ENCODE measurements at regions not wholly inside any gene's neighbourhood (a gene's known extent, or its start where the extent isn't known, plus 50 kb on each side); places are given as distances from the start of the nearest gene placed in this dataset.

DNA sequence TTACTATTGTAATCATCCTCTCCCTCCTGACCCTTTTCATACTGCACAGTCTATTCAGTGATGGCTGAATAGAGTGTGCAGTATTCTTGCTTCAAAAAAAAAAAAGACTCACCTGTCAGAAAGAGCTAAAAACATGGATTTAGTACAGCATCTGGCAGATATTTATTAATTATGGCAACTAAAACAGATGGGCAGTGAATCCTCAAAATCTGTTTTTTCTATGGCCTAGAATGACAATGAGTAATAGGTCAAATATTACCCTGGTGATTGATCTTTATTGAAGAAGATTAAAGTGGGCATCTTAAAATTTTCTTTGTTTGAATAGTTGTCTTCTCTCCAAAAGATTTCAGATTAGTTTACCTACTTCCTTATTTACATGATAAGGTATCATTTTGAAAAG lies 543.6 kb downstream of the FOXG1 start:
- DNase-seq: no peak

DNA sequence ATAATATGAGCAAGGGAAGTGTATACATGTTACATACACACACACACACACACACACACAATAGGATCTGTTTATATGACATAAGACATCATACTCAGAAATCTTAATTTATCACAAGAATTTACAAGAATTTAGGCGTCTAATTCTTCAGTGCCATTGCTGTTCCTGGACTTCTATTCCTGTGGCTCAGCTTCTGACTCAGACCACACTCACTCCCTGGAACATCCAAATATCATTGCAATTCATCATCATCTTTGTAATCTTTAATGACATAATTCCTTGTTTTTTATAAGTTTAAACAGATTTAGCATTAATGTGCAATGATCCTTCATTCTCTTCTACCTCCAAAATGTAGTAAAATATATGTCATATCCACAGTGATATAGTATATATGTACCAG lies 544.2 kb downstream of the FOXG1 start:
- DNase-seq: no peak

DNA sequence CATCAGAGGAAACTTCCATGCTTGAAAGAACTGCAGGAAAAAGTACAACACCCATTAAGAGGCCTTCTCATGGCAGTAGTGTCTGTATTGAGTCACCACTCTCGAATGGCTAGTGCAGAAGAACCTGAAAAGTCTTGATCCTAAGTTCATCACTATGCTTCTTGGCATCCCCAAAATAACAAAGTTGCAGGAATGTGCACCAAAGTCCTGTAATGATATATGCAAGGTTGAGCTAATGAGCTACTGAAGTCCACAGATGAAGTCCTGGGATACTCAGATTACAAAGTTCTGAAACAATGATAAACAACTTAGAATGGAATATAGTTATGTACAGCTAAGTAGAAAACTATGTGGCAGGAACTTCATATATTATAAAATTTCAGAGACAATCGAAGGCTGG lies 545.4 kb downstream of the FOXG1 start:
- no peak for DNase-seq

DNA sequence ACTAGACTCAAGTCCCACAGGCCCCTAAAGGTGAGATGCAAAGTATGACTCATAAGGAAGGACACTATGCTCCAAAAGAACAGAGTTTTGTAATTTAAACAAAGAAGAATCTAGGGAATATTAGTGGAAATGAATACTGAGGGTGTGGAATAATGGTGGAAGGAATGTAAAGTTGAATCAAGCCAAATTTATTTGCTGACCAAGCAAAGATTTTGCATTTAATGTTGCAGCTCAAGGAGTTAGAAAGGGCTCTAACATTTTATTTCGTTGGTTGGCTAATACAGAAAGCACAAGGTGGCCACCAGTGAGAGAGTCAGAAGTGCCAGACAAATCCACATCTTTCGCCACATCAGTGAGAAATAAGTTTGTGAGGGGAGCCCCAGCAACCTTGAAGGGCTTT lies 550.3 kb downstream of the FOXG1 start:
- DNase-seq: no peak

DNA sequence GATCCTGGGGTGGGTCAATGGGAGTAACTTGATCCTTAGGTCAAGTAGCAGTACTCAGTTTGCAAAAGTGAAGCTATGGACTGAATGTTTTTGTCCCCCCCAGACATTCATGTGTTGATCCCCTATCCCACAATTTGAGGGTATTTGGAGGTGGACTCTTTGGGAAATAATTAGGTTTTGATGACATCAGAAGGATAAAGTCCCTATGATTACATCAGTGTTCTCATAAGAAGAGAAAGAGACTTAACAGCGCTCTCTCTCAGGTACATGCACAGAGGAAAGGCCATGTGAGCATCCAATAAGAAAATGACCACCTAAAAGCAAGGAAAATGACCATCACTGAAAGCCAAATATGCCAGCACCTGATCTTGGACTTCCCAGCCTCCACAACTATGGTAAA lies 550.8 kb downstream of the FOXG1 start:
- no peak for DNase-seq

DNA sequence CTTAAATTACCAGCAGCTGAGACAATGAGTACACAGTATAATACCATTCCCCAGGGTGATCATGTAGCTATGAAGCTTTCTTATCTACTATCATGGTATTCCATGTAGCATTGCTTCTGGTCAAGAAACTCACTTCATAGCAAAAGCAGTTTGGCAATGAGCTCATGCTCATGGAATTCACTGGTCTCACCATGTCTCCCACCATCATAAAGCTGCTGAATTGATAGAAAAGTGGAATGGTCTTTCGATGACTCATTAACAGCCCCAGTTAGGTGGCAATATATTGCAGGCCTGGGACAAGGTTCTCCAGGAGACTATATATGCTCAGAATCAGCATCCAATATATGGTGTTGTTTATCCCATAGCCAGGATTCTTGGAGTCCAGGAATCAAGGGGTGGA lies 553.7 kb downstream of the FOXG1 start:
- no peak for DNase-seq

DNA sequence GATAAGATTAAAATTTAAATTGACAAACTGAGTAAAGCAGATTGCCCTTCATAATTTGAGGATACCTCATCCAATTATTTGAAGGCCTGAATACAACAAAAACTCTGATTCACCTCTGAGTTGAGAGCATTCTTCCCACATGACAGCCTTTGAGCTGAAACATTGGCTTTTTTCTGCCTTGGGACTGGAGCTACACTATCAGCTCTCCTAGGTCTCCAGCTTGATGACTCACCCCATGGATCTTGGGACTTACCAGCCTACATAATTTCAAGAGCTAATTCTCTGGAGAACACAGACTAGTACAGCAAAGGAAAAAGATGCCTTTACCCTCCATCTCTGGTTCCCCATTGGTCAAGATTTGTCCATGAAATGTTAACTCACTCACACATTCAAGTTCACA lies 555.1 kb downstream of the FOXG1 start:
- no peak for DNase-seq

DNA sequence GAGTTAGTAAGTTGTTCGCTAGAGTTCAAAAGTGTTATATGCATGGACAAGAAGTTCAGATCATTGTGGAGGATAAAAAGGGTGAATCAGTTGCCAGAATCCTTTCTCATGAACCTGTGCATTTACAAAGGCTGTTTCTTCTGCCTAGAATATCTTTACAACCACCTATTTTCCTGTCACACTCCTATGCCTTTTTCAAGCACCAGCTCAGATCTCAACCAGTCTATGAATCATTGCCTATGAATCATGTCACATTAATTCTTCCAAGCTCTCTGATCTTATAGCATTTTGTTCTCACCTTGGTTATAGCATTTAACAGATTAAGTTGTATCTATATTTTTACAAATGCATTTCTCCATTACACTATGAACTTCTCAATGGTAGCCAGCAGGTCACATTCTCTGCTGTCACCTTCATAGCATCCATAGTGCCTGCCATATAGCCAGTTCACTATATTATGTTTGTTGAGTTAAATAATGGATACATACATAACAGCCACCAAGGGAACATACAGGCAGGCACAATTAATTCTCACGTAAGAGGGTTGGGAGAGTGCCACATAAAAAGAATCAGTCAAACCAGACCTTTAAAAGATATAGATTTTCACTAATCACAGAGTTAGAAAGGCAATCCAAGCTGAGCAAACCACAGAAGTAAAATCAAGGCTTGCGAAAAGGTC lies 573.0 kb downstream of the FOXG1 start:
- no peak for DNase-seq

DNA sequence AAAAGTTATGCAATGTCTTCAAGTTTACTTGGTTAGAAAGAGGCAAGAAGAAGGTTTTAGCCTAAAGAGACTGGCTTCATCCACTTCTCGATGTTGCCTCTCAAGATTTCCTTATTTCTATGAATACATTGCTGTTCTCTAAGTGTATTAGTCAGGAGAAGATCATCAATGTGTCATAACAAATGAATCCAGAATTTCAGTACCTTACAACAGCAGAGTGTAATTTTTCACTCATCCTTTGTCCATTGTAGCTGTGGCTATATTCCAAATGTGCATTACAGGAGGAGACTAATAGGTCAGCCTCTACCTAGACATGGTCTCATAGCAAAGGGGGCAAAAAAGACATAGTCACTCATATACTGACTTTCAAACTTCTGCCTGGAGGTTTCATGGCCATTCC lies 579.1 kb downstream of the PRKD1 start:
- DNase-seq: no peak

DNA sequence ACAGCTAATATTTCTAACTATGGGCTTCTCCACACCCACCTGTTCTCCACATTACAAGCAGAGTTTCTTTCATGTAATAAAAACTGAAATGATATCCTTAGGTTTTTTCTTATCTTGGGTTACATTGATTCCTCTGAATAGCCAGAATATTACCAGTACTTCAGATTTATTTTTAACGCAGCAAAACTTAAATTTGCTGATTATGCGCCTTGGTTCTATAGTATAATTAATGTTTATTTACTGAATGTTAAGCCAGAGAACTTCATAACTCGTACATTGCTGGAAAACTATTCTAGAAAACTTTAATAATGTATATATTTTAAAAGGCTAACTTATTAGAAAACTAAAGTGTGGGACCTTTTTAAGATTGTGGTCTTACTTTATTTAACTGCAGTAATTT lies 577.2 kb downstream of the PRKD1 start:
- no peak for DNase-seq

DNA sequence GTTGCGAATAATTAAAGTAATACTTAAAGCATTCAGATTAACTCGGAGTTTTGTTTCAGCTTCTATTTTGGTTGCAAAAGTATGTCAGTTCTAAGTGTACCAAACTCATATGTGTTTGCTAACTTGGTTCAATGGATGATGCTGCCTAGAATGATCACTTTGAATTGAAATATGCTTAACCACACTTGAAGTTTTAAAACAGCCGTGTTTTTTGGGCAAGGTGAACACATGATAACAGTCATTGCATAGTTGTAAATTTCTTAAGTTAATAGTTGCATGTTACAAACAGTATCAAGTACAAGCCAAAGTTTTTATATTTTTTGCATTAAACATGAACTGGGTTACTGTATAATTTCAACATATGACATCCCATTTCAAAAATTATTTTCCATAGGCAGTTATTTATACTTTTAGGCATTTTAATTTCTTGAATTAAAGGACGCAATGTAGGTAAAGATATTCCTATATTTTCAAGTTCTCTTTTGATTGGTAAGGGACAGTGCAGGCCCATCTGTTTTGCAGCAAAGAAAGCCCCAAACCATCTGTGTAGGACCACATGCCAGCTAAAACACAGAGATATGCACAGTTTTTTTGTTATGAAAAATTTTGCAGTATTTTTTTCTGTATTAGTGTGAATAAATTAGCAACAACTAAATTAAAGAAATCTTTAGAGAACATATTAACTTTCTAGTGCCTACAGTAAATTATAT lies 575.5 kb downstream of the PRKD1 start:
- no peak for DNase-seq

DNA sequence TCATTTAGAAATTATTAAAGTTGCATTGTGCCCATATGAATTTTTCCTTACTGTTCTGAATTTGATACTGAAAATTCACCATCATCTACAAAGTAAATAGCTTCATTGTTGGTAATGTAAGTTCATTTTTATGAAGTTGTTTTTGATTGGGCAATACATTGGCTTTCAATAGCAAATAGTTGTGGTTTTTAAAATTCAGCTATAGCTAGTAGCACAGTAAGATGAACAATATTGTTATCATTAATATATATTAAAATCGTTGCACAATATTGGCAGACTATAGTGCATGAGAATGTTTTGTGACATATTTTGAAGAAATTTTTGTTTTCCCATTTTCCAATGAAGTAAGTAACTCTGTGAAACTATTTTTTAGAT lies 575.0 kb downstream of the PRKD1 start:
- DNase-seq: no peak

DNA sequence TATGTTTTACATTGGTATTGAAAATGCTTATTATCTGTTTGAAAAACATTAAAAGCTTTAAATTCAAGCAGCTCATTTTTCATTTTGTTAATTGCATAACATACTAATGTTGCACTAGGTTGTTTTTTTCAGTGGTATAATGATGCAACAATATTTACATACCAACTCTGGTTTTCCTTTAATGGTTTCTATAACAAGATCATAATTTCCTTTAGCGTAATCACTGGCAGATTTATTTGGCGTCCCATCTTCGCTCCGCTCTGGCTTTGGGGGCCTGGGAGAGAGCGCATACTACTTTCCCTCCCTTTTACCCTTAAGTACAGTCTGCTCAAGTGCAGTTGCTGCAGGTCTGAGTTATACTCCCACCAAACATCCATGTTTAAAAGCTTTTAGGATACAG lies 574.1 kb downstream of the PRKD1 start:
- DNase-seq: no peak

DNA sequence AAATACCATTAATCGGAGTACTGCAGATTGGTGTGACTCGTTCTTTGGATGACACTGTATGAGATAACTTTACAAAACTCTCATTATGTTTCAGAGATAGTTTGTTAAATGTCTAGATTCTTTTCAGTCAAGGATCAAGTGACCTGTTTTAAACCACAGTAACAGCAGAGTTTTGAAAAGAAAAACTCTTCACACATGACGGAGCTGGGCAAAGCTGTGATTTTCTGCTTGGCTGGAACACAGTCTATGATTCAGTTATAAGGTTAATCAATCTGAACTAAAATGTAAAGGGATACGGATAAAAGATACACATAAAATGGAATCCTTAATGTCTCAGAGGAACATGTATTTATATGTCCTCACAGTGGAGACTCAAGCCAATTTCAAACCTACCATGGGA lies 573.2 kb downstream of the PRKD1 start:
- DNase-seq: no peak

DNA sequence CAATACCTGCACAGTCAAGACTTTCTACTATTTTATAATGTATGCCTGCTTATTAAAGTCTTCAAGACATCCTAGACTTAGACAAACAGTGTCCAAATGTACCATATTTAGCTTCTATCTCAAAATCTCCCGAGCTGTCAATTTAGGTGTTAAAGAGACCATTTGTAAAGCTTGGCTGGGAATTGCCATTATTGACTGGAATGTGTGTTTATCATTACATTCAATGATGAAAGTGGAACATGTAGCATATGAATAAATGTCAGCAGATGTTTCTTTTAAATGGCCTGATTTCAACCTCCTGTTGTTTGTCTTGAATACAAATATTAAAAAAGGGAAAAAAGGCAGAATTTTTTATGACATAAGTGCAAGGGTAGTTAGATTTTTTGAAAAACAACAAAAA lies 572.3 kb downstream of the PRKD1 start:
- DNase-seq: no peak

DNA sequence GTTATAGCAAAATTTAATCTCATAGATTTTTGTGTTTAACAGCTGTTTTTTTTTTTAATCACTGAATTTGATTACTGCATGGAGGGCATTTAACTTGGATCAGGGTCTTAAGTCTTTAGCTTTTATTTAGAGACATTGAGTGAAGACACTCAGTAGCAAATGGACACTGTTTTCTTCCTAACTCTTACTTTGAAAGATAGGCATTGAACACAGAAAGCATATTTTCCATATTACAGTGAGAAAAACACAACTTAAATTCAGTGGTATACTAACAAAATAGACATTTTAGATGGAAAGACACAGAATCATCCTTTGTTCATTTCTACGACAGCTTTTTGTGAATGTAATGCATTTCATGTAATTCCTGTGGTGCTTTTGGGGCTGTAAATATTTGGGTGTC lies 571.8 kb downstream of the PRKD1 start:
- DNase-seq: no peak

DNA sequence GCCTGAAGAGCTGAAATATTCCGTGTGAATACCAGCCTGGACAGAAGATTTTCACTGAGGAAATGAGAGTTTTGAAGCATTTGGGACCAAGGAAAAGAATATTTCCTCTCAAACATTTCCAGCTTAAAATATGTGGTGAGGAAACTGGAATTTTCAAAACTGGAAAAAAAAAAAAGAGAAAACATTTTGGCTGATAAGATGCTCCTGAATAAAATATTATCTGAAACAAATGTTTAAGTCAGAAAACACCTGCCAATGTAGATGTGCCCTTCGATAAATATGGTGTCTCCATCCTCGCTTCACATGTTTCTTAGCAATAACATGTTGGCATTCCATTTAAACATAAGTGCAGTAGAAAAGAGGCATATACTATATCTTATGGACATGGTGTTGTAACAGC lies 567.0 kb downstream of the PRKD1 start:
- DNase-seq: no peak

DNA sequence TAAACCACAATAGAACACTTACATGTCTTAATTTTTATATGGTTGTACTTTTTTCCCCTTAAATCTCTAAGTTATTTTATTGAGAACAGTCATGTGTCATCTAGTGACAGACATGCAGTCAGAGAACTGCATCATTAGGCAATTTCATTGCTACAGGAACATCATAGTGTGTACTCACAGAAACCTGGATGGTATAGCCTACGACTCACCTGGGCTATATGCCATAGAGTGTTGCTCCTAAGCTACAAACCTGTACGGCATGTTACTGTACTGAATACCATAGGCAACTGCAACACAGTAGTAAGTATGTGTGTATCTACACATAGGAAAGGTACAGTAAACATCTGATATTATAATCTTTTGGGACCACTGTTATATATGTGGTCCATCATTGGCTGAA lies 557.6 kb downstream of the PRKD1 start:
- no peak for DNase-seq

DNA sequence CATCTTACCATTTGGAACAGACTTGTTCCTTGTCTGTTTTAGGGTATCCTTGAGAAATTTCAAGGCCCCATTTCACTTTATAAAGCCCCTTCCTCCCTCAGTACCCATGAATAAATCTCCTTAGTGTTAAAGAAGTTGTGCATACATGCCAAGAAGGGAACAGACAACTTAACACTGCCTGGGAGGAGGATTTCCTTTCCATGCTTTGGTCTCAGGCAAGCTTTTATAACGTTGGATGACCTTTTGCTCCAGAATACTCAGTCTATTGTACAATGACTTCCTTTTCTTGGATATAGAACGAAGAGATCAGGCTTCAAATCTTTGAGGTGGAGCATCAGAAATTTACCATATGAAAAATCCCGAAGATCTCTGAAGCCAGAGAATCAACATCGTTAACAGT lies 551.4 kb downstream of the PRKD1 start:
- DNase-seq: no peak

DNA sequence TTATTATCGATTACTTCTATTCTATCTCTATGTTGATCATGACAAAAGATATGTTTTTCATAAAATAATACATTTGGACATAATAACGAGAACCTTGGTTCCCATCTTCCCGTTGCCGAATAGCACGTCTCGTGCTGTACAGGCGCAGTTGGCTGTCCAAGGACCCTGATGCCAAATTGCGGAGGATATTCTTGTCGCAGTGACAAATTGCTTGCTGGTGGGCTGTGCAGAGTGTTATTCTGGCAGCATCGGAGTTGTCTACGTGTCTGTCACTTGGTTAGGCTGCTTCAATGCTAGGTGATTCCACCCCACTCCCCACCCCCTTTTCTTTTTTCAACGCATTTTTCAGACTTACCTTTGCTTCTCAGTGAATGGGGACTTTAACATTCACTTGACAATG lies 546.8 kb downstream of the PRKD1 start:
- no peak for DNase-seq

DNA sequence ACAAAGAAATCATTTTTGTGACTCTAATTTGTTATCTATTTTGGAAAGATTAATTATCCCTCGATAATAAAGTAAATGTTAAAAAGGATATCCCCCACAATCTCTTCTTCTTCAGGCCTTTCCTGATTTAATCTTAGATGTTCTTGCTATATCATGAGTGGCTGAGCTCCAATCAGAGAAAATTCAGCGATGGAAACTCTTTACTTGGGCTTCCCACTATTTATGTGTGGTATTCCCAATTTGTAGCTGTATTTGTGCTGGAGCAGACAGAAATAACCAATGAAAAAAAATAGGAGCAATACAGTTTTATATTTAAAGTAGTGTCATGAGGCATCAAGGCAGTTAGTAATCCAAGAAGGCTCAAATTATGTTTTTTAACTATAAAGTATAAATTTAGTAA lies 539.1 kb downstream of the PRKD1 start:
- no peak for DNase-seq

DNA sequence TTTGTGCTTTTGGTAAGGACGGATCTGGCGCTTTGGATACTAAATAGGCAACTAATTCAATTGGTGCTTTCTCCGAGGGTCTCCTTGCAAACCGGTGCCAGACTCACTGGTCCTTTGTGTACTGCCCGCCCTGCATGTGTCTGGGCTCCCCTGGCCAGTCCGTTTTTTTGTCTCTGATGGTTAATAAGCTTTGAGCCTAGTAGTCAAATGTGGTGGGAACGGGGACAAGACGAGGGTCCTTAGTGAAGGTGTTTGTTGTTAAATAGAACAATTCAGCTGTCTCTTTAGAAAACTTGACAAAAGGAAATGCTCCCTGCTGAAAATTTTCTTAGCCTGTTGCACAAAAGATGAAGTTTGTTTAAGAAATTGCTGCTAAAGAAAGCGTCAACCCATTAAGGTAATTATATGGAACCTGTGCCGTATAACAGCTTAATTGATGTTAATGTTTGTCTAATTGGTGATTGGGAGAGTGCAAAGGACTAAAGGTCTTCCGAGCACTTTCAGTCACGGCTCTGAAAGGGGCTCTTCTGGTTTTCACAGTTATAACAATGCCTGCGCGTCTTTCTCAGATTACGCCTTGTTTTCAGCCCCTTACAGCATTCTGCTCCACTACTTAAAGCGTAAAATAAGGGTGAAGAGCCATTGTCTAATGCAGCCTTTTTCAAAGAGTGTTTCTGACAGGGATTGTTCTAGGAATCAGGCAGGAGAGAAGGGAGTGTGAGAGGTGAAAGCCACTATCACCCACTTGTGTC lies 537.4 kb downstream of the PRKD1 start:
- no peak for DNase-seq

DNA sequence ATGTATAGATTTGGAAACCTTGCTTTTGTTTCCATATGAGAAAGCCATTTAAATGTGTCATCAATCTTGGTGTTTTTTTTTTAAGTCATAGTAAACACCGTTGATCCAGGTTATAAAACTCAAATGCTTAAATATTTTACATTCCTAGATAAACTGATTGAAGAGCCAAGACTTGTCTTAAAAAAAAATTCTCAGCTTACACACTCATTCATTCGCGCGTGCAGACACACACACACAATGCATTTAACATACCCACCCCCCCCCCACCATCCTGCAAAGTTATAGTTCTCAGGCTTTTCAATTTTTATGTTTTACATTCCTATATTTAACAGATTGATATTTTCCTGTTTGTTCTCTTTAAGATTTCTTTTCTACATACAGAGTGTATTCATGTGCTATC lies 536.4 kb downstream of the PRKD1 start:
- DNase-seq: no peak

DNA sequence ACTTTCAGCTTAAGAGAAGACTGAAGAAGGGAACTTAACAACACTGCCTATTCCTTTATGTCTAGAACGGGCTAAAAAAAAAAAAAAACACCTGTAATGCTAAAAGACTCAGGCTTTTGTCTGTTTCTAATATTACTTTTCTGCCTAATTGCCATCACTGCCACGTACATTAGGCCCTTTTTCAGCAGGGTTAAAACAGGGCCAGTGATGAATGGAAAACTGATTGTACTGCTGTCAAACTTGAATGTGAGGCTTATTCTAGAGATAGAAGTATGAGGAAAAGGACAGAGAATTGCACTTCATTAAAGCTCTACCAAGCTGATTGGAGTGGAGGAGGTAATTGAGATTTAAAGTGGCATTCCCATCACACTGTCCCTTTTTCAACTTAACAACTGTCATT lies 535.8 kb downstream of the PRKD1 start:
- no peak for DNase-seq

DNA sequence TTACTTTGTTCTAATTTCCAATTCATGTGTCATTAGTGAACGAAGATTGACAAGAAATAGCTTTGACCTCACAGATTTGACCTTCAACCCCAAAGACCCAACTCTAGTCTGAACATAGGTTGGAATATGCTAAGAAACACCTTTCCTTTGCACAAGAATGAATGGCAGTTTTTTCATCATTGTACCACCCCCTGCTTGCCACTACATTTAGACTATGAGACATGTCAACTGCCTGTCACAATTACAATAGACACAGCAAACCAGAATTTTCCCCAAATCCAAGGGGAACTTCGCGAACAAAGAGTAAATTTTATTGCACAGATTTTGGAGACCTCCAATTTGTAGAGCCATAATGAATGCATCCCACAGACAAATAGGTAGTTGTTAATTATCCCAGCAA lies 535.4 kb downstream of the PRKD1 start:
- DNase-seq: no peak
